ENCODE measurements at regions not wholly inside any gene's neighbourhood (a gene's known extent, or its start where the extent isn't known, plus 50 kb on each side); places are given as distances from the start of the nearest gene placed in this dataset.

DNA sequence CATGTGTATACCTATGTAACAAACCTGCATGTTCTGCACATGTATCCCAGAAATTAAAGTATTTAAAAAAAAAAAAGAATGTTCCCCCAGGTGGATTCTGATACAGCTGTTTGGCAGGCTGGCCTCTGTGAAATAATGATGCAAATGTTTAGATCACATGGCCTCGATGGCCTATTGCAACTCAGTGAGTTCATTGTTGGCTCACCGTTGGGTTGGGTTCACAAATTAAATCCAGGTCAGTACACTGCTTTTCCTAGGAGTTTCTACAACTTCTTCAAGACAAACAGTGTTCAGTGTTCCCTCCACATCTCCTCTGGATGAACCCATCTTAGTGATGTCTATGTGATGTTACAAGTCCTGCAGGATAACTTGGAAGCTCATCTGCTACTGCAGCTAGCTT, 58.3 kb upstream of the STXBP6 start:
- ATAC-seq (no peak), DNase-seq (ENCODE audit: low spot score) (no peak)

DNA sequence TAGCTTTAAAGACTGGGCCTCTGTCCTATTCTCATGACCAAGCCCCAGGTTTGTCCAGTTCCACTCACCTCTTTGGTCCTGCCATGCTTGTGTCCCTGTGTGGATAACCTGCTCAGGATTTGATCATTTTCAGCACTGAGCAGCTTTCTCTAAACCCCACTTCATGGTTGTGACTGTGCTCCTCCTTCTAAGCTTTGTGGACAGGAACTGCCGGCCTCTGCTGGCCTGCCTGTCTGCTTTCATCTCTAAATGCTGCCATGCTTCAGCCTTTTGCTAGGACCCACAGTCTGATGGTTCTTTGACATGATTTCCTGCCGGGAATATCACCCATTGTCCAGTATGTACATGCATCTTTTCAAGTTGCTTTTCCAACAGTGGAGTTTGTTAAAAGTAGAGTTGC, 53.9 kb upstream of the STXBP6 start:
- ATAC-seq: no peak
- DNase-seq (ENCODE audit: low spot score): no peak

DNA sequence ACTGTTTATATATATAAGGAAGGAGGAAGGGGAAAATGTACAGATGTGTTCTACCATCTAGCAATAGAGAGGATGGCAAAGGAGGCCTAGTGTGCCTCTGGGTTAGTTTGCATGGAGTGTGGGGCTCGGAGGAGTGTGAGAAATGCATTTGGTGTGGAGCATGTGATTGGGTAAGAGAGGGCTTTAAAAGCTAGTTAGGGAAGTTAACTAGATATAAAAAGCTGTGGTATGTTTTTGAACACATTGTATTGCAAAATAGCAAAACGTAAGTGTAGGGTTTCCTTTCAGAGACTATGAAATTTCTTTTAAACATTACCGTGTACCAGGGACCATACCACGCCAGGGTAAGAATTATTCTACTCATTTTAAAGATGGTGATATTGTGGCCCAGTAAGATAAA, 53.3 kb upstream of the STXBP6 start:
- DNase-seq (ENCODE audit: low spot score): no peak
- no peak for ATAC-seq

DNA sequence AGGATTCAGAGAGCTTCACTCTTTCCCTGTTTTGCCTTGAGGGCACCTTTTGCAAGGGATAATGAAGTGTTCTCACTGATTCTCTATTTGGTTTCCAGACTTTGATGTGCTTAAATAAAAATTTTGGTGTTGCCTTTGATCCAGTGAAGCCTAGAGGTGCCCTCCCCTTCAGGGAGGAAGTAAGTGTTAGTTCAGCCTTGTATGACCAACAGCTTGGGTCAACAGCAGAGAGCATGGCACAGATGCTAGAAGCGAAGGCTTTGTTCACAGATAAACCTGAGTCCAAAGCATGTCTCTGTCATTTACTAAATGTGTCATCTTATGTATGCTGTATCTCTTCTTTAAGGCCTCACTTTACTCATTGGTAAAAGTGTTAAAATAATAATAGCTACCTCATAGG, 52.8 kb upstream of the STXBP6 start:
- ATAC-seq: no peak
- no peak for DNase-seq (ENCODE audit: low spot score)

DNA sequence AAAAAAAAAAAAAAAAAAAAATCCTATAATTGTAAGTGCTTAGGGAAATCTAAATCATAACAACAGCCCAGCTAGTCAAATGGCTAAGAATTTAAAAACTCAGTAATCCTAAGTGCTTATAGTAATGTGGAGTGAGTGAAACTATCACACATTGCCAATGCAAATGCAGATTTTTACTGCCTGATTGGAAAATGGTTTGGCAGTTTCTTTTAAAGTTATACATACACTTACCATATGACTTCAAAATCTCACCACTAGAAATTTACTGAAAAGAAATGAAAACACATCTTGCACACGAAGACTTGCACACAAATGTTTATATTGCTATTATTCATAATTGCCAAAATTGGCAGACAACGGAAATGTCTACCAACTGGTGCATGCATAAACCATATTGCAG, 51.3 kb upstream of the STXBP6 start:
- DNase-seq (ENCODE audit: low spot score) (no peak), ATAC-seq (no peak)
